ENCODE measurements at regions not wholly inside any gene's neighbourhood (a gene's known extent, or its start where the extent isn't known, plus 50 kb on each side); places are given as distances from the start of the nearest gene placed in this dataset.
"Not testable (repeated sequence)": the region's sequence is repeated elsewhere in the genome, so short reads cannot be mapped to it uniquely, and the experiment has no call there.

GRCh38 chr2:22086726-22087125, 963.0 kb downstream of the TDRD15 start:
- TF ChIP-seq SP1 (IDR thresholded peaks at IDR 0.05) (no peak), FOXM1 (IDR thresholded peaks at IDR 0.05; ENCODE audit: borderline replicate concordance) (no peak), LEF1 (IDR thresholded peaks at IDR 0.05; ENCODE audit: borderline replicate concordance) (no peak), SUZ12 (IDR thresholded peaks at IDR 0.05) (no peak), ZNF384 (IDR thresholded peaks at IDR 0.05) (no peak), L3MBTL2 (conservative IDR thresholded peaks at IDR 0.05) (no peak), PKNOX1 (IDR thresholded peaks at IDR 0.05) (no peak), FOXA1 (IDR thresholded peaks at IDR 0.05) (no peak), ELF4 (IDR thresholded peaks at IDR 0.05) (no peak), FOXK2 (IDR thresholded peaks at IDR 0.05) (no peak), ARNT (IDR thresholded peaks at IDR 0.05) (no peak)
- CTCF ChIA-PET: no interaction called here
- POLR2A ChIA-PET: no interaction called here
- no peak for DNase-seq (ENCODE audit: extremely low spot score)

GRCh38 chr2:22103617-22104016, 979.8 kb downstream of the TDRD15 start:
- CTCF ChIA-PET; POLR2A ChIA-PET; DNase-seq (ENCODE audit: extremely low spot score): not testable (repeated sequence)

- CTCF ChIA-PET: interaction anchor here (0.6 kb wide), 1 partner anchor 215 kb away, joined by 3 read pairs; no protein-coding TSS in a partner anchor
- POLR2A ChIA-PET: no interaction called here
- peak; percentile 7 for DNase-seq (ENCODE audit: extremely low spot score)
- no peak for TF ChIP-seq L3MBTL2 (conservative IDR thresholded peaks at IDR 0.05)
- no peak for TF ChIP-seq ARNT (IDR thresholded peaks at IDR 0.05)
- no peak for TF ChIP-seq PKNOX1 (IDR thresholded peaks at IDR 0.05)
- no peak for TF ChIP-seq CTBP1 (IDR thresholded peaks at IDR 0.05; ENCODE audit: borderline replicate concordance)
- TF ChIP-seq ELF4 (IDR thresholded peaks at IDR 0.05): no peak
- no peak for TF ChIP-seq HDGF (IDR thresholded peaks at IDR 0.05; ENCODE audit: borderline replicate concordance)
- no peak for TF ChIP-seq SUZ12 (IDR thresholded peaks at IDR 0.05)
- no peak for TF ChIP-seq TARDBP (IDR thresholded peaks at IDR 0.05)
- TF ChIP-seq FOXM1 (IDR thresholded peaks at IDR 0.05; ENCODE audit: borderline replicate concordance): no peak
- no peak for TF ChIP-seq FOXK2 (IDR thresholded peaks at IDR 0.05)
- TF ChIP-seq LEF1 (IDR thresholded peaks at IDR 0.05; ENCODE audit: borderline replicate concordance): no peak
- TF ChIP-seq NFRKB (IDR thresholded peaks at IDR 0.05): no peak
- TF ChIP-seq BHLHE40 (IDR thresholded peaks at IDR 0.05; ENCODE audit: borderline replicate concordance): no peak
- TF ChIP-seq ZNF384 (IDR thresholded peaks at IDR 0.05): no peak
These were observed 986.5 kb downstream of the TDRD15 start for GRCh38 chr2:22110244-22110651.

- peak; percentile 5 for DNase-seq (ENCODE audit: extremely low spot score)
- CTCF ChIA-PET: no interaction called here
These were observed 1000.2 kb downstream of the TDRD15 start for GRCh38 chr2:22124003-22124402.

GRCh38 chr2:22126106-22126505, 1002.3 kb downstream of the TDRD15 start:
- no peak for TF ChIP-seq SP1 (IDR thresholded peaks at IDR 0.05)
- no peak for TF ChIP-seq FOXK2 (IDR thresholded peaks at IDR 0.05)
- TF ChIP-seq CTBP1 (IDR thresholded peaks at IDR 0.05; ENCODE audit: borderline replicate concordance): no peak
- TF ChIP-seq ZNF384 (IDR thresholded peaks at IDR 0.05): no peak
- no peak for TF ChIP-seq TARDBP (IDR thresholded peaks at IDR 0.05)
- no peak for TF ChIP-seq PKNOX1 (IDR thresholded peaks at IDR 0.05)
- TF ChIP-seq HDGF (IDR thresholded peaks at IDR 0.05; ENCODE audit: borderline replicate concordance): no peak
- TF ChIP-seq FOXM1 (IDR thresholded peaks at IDR 0.05; ENCODE audit: borderline replicate concordance): no peak
- no peak for TF ChIP-seq NFRKB (IDR thresholded peaks at IDR 0.05)
- TF ChIP-seq L3MBTL2 (conservative IDR thresholded peaks at IDR 0.05): no peak
- DNase-seq (ENCODE audit: extremely low spot score): no peak
- CTCF ChIA-PET: no interaction called here
- POLR2A ChIA-PET: no interaction called here

More at GRCh38 chr2:22124003-22124402, 1000.2 kb downstream of the TDRD15 start:
- POLR2A ChIA-PET: no interaction called here
- TF ChIP-seq LEF1 (IDR thresholded peaks at IDR 0.05; ENCODE audit: borderline replicate concordance) (no peak), NFRKB (IDR thresholded peaks at IDR 0.05) (no peak), ARNT (IDR thresholded peaks at IDR 0.05) (no peak), L3MBTL2 (conservative IDR thresholded peaks at IDR 0.05) (no peak), TARDBP (IDR thresholded peaks at IDR 0.05) (no peak), BHLHE40 (IDR thresholded peaks at IDR 0.05; ENCODE audit: borderline replicate concordance) (no peak), CTBP1 (IDR thresholded peaks at IDR 0.05; ENCODE audit: borderline replicate concordance) (no peak), SUZ12 (IDR thresholded peaks at IDR 0.05) (no peak), FOXM1 (IDR thresholded peaks at IDR 0.05; ENCODE audit: borderline replicate concordance) (no peak)

GRCh38 chr2:22126978-22127377, 1003.2 kb downstream of the TDRD15 start:
- ChIA-PET POLR2A (no interaction called here), CTCF (interaction anchor here (1.0 kb wide), 1 partner anchor 228 kb away, joined by 3 read pairs; no protein-coding TSS in a partner anchor)
- TF ChIP-seq NFRKB (IDR thresholded peaks at IDR 0.05): no peak
- no peak for TF ChIP-seq L3MBTL2 (conservative IDR thresholded peaks at IDR 0.05)
- no peak for TF ChIP-seq HDGF (IDR thresholded peaks at IDR 0.05; ENCODE audit: borderline replicate concordance)
- no peak for TF ChIP-seq FOXA1 (IDR thresholded peaks at IDR 0.05)
- no peak for TF ChIP-seq SUZ12 (IDR thresholded peaks at IDR 0.05)
- TF ChIP-seq SP1 (IDR thresholded peaks at IDR 0.05): no peak
- TF ChIP-seq PKNOX1 (IDR thresholded peaks at IDR 0.05): no peak
- TF ChIP-seq TARDBP (IDR thresholded peaks at IDR 0.05): no peak
- TF ChIP-seq FOXM1 (IDR thresholded peaks at IDR 0.05; ENCODE audit: borderline replicate concordance): no peak
- no peak for TF ChIP-seq ZNF384 (IDR thresholded peaks at IDR 0.05)
- TF ChIP-seq BHLHE40 (IDR thresholded peaks at IDR 0.05; ENCODE audit: borderline replicate concordance): no peak

More at GRCh38 chr2:22126978-22127377, 1003.2 kb downstream of the TDRD15 start:
- no peak for DNase-seq (ENCODE audit: extremely low spot score)
